Sigmoid colon (tissue), 3 donors: ENCODE measurements at regions not wholly inside any gene's neighbourhood (a gene's known extent, or its start where the extent isn't known, plus 50 kb on each side); places are given as distances from the start of the nearest gene placed in this dataset.

Experiments
- CTCF ChIP-seq, 4 experiments: fragments of 450-650 bp in 3 of 4; fragments of 200-600 bp in 1 of 4; IDR thresholded peaks; one replicate each; pipeline ENCODE4 v1.5.1; 2016 to 2019; ENCODE audit warnings: antibody characterized with exemption in 4 of 4, mild to moderate bottlenecking in 3 of 4, moderate library complexity in 2 of 4
- POLR2A ChIP-seq, 2 donors: fragments of 450-650 bp; IDR thresholded peaks; one replicate each; pipeline ENCODE4 v1.6.1; 2016; ENCODE audit warnings: antibody characterized with exemption in 2 of 2, mild to moderate bottlenecking in 2 of 2, moderate library complexity in 2 of 2

DNA sequence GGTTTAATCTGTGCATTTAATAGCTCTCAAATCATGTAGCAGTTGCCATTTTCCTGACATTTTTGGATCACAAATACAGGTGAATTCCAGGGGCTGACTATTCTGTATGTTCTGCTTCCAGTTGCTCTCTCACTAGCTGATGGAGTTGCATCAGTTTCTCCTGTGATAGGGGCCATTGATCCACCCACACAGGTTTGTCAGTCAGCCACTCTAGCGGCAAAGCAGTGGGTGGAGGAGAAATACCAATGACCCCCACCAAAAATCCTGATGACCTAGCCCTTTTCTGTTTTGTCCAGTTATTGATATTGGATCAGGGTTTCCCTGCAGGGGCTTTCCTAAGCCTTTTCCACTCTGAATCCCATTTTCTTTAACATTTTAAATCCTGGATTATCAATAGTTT is 72.3 kb upstream of the BTN3A2 start:
- TF ChIP-seq CTCF (IDR thresholded peaks at IDR 0.05), result no peak
- no peak for TF ChIP-seq POLR2A (IDR thresholded peaks at IDR 0.05)
